ENCODE measurements at regions not wholly inside any gene's neighbourhood (a gene's known extent, or its start where the extent isn't known, plus 50 kb on each side); places are given as distances from the start of the nearest gene placed in this dataset.

DNA sequence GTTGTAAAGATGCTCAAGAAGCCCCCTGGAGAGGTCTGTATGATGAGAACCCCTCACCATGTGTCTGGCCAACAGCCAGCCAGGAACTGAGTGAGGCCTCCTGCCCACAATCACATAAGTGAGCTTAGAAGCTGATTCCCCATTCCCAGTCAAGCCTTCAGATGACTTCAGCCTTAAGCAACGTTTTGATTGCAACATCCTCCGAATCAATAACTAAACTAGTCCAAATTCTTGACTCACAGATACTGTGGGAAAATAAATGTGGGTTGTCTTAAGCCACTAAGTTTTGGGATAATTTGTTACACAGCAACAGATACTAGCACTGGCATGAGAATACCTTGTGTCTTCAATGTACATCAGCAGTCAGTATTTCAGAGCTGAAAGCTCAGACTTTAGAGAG, 54.5 kb upstream of the HS3ST4 start:
- Histone ChIP-seq H3K27me3 (no peaks in the 10 kb centered on the region), H3K4me1 (no peaks in the 10 kb centered on the region), H3K27ac (no peak overlapping the region), H3K4me3 (no peak overlapping the region), H3K36me3 (ENCODE audit: low read depth, missing control alignments) (no peaks in the 10 kb centered on the region), H3K9me3 (no peaks in the 10 kb centered on the region)
- DNase-seq = no peak
- whole genome bisulfite sequencing, 2 donors = 78 to 88% methylated on average over 2 of the region's 2 CpGs
- intact Hi-C loops (cut with DNase I; ENCODE audit: low total_unique reads) = no loop called here
- TF ChIP-seq, protein P1, sequence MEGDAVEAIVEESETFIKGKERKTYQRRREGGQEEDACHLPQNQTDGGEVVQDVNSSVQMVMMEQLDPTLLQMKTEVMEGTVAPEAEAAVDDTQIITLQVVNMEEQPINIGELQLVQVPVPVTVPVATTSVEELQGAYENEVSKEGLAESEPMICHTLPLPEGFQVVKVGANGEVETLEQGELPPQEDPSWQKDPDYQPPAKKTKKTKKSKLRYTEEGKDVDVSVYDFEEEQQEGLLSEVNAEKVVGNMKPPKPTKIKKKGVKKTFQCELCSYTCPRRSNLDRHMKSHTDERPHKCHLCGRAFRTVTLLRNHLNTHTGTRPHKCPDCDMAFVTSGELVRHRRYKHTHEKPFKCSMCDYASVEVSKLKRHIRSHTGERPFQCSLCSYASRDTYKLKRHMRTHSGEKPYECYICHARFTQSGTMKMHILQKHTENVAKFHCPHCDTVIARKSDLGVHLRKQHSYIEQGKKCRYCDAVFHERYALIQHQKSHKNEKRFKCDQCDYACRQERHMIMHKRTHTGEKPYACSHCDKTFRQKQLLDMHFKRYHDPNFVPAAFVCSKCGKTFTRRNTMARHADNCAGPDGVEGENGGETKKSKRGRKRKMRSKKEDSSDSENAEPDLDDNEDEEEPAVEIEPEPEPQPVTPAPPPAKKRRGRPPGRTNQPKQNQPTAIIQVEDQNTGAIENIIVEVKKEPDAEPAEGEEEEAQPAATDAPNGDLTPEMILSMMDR (IDR thresholded peaks at IDR 0.05) = no peak
- no peak for TF ChIP-seq POLR2A (IDR thresholded peaks at IDR 0.05)

DNA sequence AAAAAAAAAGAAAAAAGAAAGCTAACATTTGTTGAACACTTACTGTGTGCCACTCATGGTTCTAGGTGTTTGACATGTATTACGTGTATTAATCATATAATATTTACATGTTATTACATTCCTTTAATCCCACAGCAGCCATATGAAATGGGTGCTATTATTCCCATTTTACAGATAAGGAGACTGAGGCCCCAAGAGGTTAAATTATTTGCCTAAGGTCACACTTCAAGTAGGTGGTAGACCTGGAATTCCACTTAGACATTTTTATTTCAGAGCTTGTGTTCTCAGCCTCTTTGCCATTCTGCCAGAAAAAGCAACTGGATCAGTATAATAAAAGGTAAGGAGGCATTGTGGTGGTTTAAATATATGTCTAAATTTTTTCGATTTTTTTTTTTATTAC, 55.1 kb upstream of the HS3ST4 start:
- H3K36me3 ChIP-seq (ENCODE audit: low read depth, missing control alignments) = no peaks in the 10 kb centered on the region
- no peak for TF ChIP-seq POLR2A (IDR thresholded peaks at IDR 0.05)
- TF ChIP-seq, protein P1 (IDR thresholded peaks at IDR 0.05) = no peak
- H3K27me3 ChIP-seq = no peaks in the 10 kb centered on the region
- H3K4me3 ChIP-seq = no peak overlapping the region
- H3K4me1 ChIP-seq = no peaks in the 10 kb centered on the region
- intact Hi-C loops (cut with DNase I; ENCODE audit: low total_unique reads) = no loop called here
- no peaks in the 10 kb centered on the region for H3K9me3 ChIP-seq
- no peak overlapping the region for H3K27ac ChIP-seq
- DNase-seq = no peak
- 83 to 90% methylated on average over 2 of the region's 2 CpGs for WGBS, 2 donors

DNA sequence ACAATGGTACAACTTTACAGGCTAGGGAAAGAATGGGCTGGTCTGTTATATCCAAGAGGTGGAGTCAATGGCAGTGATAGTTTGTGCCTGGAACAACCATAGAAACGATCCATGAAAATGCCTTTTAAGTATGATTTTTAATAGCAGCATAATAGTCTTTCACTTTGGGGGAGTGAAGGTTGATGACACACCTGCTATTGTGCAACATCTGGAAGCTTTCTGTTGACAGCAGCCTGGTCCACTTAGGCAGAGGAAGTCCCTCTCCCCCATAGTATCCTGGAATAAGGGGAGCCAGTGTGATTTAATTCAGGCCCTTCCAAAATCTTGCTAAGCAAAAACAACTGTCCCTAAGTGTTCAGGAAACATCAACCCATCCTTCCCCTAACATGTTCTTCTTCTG, 56.3 kb upstream of the HS3ST4 start:
- Histone ChIP-seq H3K27me3 (no peaks in the 10 kb centered on the region), H3K4me1 (no peaks in the 10 kb centered on the region), H3K4me3 (no peak overlapping the region), H3K9me3 (no peaks in the 10 kb centered on the region), H3K27ac (no peak overlapping the region), H3K36me3 (ENCODE audit: low read depth, missing control alignments) (no peaks in the 10 kb centered on the region)
- DNase-seq = no peak
- 59 to 71% methylated on average over 1 of the region's 1 CpG for WGBS, 2 donors
- intact Hi-C loops (cut with DNase I; ENCODE audit: low total_unique reads) = no loop called here
- TF ChIP-seq, protein P1 (IDR thresholded peaks at IDR 0.05) = no peak
- TF ChIP-seq POLR2A (IDR thresholded peaks at IDR 0.05) = no peak

DNA sequence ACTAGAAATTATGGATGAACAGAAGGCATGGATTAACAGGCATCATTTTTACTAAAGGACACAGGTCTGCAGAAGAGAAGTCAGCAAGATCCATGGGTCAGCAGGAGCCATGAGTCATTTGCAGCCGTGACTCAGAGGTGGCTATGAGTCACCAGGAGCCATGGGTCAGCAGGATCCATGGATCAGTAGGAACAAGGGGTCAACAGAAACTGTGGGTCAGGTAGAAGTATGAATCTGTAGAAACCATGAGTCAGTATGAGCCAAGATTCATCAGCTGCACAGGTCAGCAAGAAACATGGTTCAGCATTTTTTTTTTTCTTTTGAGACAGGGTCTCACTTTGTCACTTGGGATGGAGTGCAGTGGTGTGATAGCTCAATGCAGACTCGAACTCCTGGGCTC, 58.2 kb upstream of the HS3ST4 start:
- WGBS, 2 donors = 65 to 76% methylated on average over 2 of the region's 2 CpGs

DNA sequence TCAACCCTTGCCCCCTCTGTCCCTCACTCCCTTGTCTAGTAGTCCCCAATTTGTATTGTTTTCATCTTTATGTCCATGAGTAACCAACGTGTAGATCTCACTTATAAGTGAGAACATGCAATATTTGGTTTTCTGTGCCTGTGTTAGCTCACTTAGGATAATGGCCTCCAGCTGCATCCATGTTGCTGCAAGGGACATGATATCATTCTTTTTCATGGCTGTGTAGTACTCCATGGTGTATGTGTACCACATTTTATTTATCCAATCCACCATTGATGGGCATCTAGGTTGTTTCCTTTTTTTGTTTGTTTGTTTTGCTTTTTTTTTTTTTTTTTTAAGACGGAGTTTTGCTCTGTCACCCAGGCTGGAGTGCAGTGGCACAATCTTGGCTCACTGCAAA, 63.0 kb upstream of the HS3ST4 start:
- WGBS, 2 donors = 86 to 87% methylated on average over 2 of the region's 2 CpGs
- H3K27ac ChIP-seq = no peak overlapping the region
- H3K36me3 ChIP-seq (ENCODE audit: low read depth, missing control alignments) = no peaks in the 10 kb centered on the region
- no peaks in the 10 kb centered on the region for H3K9me3 ChIP-seq
- H3K4me1 ChIP-seq = no peaks in the 10 kb centered on the region
- intact Hi-C loops (cut with DNase I; ENCODE audit: low total_unique reads) = no loop called here
- no peak overlapping the region for H3K4me3 ChIP-seq
- TF ChIP-seq, protein P1 (IDR thresholded peaks at IDR 0.05) = no peak
- TF ChIP-seq POLR2A (IDR thresholded peaks at IDR 0.05) = no peak
- no peak for DNase-seq
- H3K27me3 ChIP-seq = no peaks in the 10 kb centered on the region

More for the DNA sequence above, 58.2 kb upstream of the HS3ST4 start:
- Histone ChIP-seq H3K27ac (no peak overlapping the region), H3K9me3 (no peaks in the 10 kb centered on the region), H3K27me3 (no peaks in the 10 kb centered on the region), H3K4me1 (no peaks in the 10 kb centered on the region), H3K4me3 (no peak overlapping the region), H3K36me3 (ENCODE audit: low read depth, missing control alignments) (no peaks in the 10 kb centered on the region)
- intact Hi-C loops (cut with DNase I; ENCODE audit: low total_unique reads) = no loop called here
- no peak for DNase-seq
- TF ChIP-seq, protein P1 (IDR thresholded peaks at IDR 0.05) = no peak
- TF ChIP-seq POLR2A (IDR thresholded peaks at IDR 0.05) = no peak
